ENCODE measurements at regions not wholly inside any gene's neighbourhood (a gene's known extent, or its start where the extent isn't known, plus 50 kb on each side); places are given as distances from the start of the nearest gene placed in this dataset.

GRCh38 chrX:22481436-22481835 is 208.7 kb downstream of the CBLL2 start:
- no peaks in the 10 kb centered on the region for H3K4me1 ChIP-seq (ENCODE audit: control insufficient read depth in 1 of 2, insufficient read depth in 2 of 2, low read length in 2 of 2)
- H4K20me1 ChIP-seq (ENCODE audit: insufficient read depth, low read length), result no peaks in the 10 kb centered on the region
- TF ChIP-seq CTCF (IDR thresholded peaks at IDR 0.05), result no peak
- no peak overlapping the region for H3K4me3 ChIP-seq (replicated peaks in 1 of 3; ENCODE audit: low read depth in 2 of 3, low read length in 3 of 3)
- no peak overlapping the region for H3K27ac Mint-ChIP-seq
- no peak overlapping the region for H3K27ac ChIP-seq (ENCODE audit: low read depth in 1 of 2, low read length in 2 of 2)
- DNase-seq, result no peak
- intact Hi-C loops (cut with micrococcal nuclease), result no loop called here
- H3K36me3 ChIP-seq (replicated peaks in 1 of 2; ENCODE audit: control insufficient read depth in 1 of 2, insufficient read depth in 2 of 2, low read length in 2 of 2), result no peaks in the 10 kb centered on the region
- peaks cover 11 to 17% of the 10 kb centered on the region in 2 donors for H3K9me3 ChIP-seq (replicated peaks in 1 of 2; ENCODE audit: control insufficient read depth in 1 of 2, insufficient read depth in 1 of 2, low read length in 2 of 2)
- no peaks in the 10 kb centered on the region for H3K36me3 Mint-ChIP-seq
- H3K4me2 ChIP-seq (replicated peaks; ENCODE audit: extremely low read depth, low read length, poor library complexity, severe bottlenecking), result no peak overlapping the region
- peaks cover 0 to 2% (median 0%) of the 10 kb centered on the region in 3 donors for H3K27me3 Mint-ChIP-seq (ENCODE audit: low read depth in 3 of 3)
- H3K9me3 Mint-ChIP-seq, result peaks cover 3 to 8% (median 7%) of the 10 kb centered on the region in 7 donors
- H3K4me1 Mint-ChIP-seq, result no peaks in the 10 kb centered on the region
- H3K79me2 ChIP-seq (ENCODE audit: insufficient read depth, low read length), result no peaks in the 10 kb centered on the region
- no peak overlapping the region for H2AFZ ChIP-seq (ENCODE audit: insufficient read depth, low read depth, low read length, poor library complexity, severe bottlenecking)
- H3K4me3 Mint-ChIP-seq, result no peak overlapping the region
- WGBS (ENCODE audit: insufficient coverage), result no CpG with 5 or more reads among the region's 2 CpGs
- H3K9ac ChIP-seq (ENCODE audit: insufficient read depth, low read length, poor library complexity, severe bottlenecking), result no peak overlapping the region
- no peaks in the 10 kb centered on the region for H3K27me3 ChIP-seq (ENCODE audit: control insufficient read depth in 2 of 2, insufficient read depth in 2 of 2, low read length in 2 of 2)

GRCh38 chrX:22486296-22486695 is 213.6 kb downstream of the CBLL2 start:
- Mint-ChIP-seq H3K4me3 (no peak overlapping the region), H3K36me3 (no peaks in the 10 kb centered on the region), H3K4me1 (no peaks in the 10 kb centered on the region), H3K9me3 (peaks cover 0 to 5% (median 2%) of the 10 kb centered on the region in 7 donors), H3K27me3 (ENCODE audit: low read depth in 3 of 3) (no peaks in the 10 kb centered on the region), H3K27ac (no peak overlapping the region)
- H3K4me1 ChIP-seq (ENCODE audit: control insufficient read depth in 1 of 2, insufficient read depth in 2 of 2, low read length in 2 of 2), result no peaks in the 10 kb centered on the region
- intact Hi-C loops (cut with micrococcal nuclease), result no loop called here
- no peak overlapping the region for H3K9ac ChIP-seq (ENCODE audit: insufficient read depth, low read length, poor library complexity, severe bottlenecking)
- no peaks in the 10 kb centered on the region for H4K20me1 ChIP-seq (ENCODE audit: insufficient read depth, low read length)
- WGBS (ENCODE audit: insufficient coverage), result no CpG with 5 or more reads among the region's 6 CpGs
- no peak for DNase-seq
- TF ChIP-seq CTCF (IDR thresholded peaks at IDR 0.05), result no peak
- H3K27me3 ChIP-seq (ENCODE audit: control insufficient read depth in 2 of 2, insufficient read depth in 2 of 2, low read length in 2 of 2), result no peaks in the 10 kb centered on the region
- H2AFZ ChIP-seq (ENCODE audit: insufficient read depth, low read depth, low read length, poor library complexity, severe bottlenecking), result no peak overlapping the region
- H3K36me3 ChIP-seq (replicated peaks in 1 of 2; ENCODE audit: control insufficient read depth in 1 of 2, insufficient read depth in 2 of 2, low read length in 2 of 2), result no peaks in the 10 kb centered on the region
- no peak overlapping the region for H3K27ac ChIP-seq (ENCODE audit: low read depth in 1 of 2, low read length in 2 of 2)
- H3K4me3 ChIP-seq (replicated peaks in 1 of 3; ENCODE audit: low read depth in 2 of 3, low read length in 3 of 3), result no peak overlapping the region
- peaks cover 0 to 6% of the 10 kb centered on the region in 2 donors for H3K9me3 ChIP-seq (replicated peaks in 1 of 2; ENCODE audit: control insufficient read depth in 1 of 2, insufficient read depth in 1 of 2, low read length in 2 of 2)
- H3K4me2 ChIP-seq (replicated peaks; ENCODE audit: extremely low read depth, low read length, poor library complexity, severe bottlenecking), result no peak overlapping the region
- no peaks in the 10 kb centered on the region for H3K79me2 ChIP-seq (ENCODE audit: insufficient read depth, low read length)
